ENCODE measurements at regions not wholly inside any gene's neighbourhood (a gene's known extent, or its start where the extent isn't known, plus 50 kb on each side); places are given as distances from the start of the nearest gene placed in this dataset.

DNA sequence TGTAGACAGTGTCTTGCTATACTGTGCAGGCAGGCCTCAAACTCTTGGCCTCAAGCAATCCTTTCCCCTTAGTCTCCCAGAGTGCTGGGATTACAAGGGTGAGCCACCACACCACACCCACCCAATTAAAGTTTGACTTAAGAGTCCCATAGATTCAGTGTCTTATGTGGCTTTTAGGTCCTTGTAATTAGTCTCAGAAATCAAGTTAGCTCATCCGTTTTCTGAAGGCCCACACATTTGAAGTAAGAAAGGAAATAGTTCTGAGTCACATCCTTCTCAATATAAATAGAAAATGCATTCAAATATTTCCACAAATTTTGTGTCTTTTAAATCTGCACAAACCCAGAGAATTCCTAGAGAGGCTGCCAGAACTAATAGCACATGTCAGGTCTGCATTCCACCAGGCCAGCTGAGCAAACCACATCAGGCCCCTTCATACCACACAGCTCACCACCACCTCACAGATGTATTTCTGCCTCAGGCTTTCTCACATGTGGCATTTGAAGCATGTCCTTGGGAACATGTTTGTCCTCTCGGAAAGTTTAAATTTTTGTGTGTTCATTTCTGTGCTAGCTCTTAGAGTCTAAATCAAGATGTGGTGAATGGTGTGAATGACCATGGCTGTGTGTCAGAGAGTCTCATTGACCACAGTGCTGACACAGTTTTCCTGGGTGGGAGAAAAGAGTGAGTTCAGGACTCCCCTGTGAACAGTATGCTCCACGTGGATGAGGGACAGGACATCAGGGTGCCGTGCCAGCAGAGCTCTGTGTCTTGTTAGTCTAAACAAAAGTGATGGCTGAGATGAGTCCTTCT, 148.4 kb upstream of the USP9Y start:
- intact Hi-C loops (cut with DNase I) = no loop called here
- DNase-seq = no peak

DNA sequence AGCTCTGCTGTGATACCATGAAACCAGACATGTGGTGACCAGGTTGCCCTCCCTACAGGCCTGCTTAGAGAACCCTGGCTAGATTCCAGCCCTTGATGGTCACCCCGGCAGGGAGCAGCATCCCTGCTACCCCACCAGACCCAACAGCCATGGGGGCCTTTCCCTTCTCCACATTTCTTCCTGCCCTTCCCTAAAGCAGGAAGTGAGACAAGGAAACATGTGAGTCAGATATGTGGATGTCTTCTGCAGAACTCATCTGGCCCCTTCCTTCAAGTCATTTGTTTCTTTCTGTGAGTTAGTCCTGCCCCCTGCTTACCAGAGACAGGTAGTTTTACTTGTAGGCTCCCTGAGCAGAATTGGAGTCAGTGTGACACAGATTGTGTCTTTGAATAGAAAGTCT, 147.1 kb upstream of the USP9Y start:
- DNase-seq = no peak
- intact Hi-C loops (cut with DNase I) = no loop called here

DNA sequence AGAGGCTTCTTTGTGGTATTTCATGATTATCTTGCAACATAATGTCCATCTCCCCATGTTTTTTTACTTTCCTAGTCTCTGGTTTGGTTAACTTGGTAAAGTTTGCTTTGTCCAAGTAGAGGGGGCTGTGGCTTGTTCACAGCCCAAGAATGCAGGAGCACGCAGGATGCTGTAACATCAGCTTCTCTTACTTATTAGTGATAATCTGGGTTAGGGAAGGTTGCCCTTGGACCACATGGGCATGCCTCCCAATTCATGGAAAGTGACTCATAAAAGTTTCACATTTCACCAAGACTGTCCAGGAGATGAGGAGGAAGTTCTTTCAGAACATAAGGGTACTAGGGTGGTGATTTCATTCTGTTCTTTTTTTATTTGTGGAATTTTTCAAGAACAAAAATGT, 146.0 kb upstream of the USP9Y start:
- no peak for DNase-seq
- intact Hi-C loops (cut with DNase I) = no loop called here

DNA sequence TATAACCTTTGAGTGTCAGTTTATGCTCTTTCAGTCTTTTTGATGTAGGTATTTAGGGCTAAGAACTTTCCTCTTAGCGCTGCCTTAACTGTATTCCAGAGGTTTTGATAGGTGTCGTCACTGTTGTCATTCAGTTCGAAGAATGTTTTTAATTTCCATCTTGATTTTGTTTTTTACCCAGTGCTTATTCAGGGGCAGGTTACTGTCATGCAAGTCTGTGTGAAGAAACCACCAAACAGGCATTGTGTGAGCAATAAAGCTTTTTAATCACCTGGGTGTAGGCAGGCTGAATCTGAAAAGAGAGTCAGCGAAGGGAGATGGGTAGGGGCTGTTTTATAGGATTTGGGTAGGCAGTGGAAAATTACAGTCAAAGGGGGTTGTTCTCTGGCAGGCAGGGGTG, 142.0 kb upstream of the USP9Y start:
- no peak for DNase-seq
- intact Hi-C loops (cut with DNase I) = no loop called here

DNA sequence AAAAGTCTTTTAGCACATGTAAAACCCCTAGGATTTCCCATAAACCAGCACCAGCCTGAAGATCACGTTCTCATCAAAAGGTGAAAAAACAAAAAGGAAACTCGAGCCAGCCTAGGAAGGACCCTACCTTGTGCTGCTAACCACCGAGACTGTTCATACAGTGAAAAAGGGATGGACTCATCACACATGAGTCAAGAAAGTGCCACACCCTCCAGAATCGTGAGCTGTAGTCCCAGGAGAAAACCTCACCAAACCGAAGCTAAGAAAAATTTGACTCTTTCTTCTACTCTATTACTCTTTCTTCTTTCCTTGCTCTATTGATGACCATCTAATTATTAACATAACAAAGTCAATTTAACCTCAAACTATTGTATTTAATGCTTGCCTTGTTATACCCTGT, 124.8 kb upstream of the USP9Y start:
- DNase-seq = no peak
- intact Hi-C loops (cut with DNase I) = no loop called here

- no peak for DNase-seq
- intact Hi-C loops (cut with DNase I) = no loop called here
Measured at GRCh38 chrY:12593532-12594216, 107.4 kb upstream of the USP9Y start.

DNA sequence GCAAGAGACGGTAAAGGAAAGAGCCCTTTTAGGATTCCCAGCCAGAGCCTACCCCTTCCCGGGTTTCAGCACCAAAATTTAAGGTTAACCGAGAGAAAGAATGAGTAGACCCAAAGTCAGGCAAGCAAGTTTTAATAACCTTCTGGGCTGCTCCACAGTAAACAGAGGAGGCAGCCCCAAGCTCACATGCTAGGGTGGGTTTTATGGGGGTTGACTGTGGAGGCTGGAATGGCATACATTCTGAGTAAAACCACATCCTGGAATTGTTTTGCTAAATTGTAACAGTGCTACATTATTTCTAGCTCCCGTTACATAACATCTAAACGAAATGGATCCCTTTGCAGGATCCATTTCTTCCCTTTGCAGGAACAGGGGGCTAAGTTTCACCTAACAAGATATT, 102.2 kb upstream of the USP9Y start:
- intact Hi-C loops (cut with DNase I) = no loop called here
- DNase-seq = no peak

GRCh38 chrY:12605426-12605825, 95.6 kb upstream of the USP9Y start:
- intact Hi-C loops (cut with DNase I) = no loop called here
- DNase-seq = no peak

DNA sequence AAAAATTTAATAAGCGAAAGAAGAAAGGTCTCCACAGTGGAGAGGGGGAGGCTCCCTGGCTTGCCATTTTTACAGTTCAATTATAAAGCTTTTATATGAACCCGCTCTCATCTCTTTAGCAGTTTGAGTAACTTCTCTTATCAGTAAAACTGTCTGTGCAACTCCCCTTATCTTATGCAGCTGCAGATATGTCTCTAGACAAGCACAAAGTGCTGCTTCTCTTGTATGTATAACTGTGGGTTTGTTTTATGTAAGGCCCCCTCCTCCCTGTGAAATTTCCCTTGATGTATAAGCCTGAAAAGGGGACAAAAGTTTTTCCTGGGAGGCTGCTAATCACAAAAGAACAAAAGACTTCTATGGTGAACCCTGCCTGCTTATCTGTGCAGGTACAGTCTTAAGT, 90.2 kb upstream of the USP9Y start:
- DNase-seq = no peak
- intact Hi-C loops (cut with DNase I) = no loop called here

DNA sequence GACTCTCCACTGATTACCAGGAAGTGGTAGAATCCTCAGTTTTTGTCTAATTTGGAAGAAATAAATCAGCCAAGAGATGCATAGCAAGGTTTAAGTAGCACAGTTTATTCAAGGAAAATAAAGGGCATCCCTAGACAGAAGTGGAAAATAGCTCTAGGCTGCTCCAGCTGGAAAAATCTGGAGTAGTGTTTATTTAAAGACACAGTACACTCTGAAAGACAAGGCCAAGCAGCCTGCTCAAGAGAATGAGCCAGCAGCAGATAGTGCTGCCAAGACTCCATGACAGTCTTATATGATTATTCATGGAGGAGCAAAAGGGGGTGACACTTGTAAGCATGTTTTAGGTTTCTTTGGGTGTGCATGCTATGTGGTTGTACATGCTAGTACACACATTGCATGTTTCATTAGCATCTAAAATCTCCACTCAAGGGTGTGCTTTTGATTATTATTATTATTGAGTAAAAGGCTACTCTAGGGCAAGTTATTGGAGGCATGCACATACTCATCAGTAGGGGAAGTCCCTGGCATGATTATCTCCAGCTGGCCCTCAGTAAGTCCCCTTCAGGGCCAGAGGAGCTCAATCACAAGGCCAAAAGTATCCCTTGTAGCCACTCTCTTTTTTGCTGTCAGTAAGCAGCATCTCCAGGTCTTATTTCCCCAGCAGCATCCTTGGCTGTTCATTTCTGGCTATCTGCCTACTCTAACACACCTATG, 85.1 kb upstream of the USP9Y start:
- intact Hi-C loops (cut with DNase I) = no loop called here
- DNase-seq = no peak

- DNase-seq = no peak
- intact Hi-C loops (cut with DNase I) = no loop called here
Measured at GRCh38 chrY:12621454-12622081, 79.5 kb upstream of the USP9Y start.

GRCh38 chrY:12623204-12623603, 77.8 kb upstream of the USP9Y start:
- DNase-seq = no peak
- intact Hi-C loops (cut with DNase I) = no loop called here

- intact Hi-C loops (cut with DNase I) = no loop called here
- DNase-seq = no peak
Measured at GRCh38 chrY:12642986-12643385, 58.0 kb upstream of the USP9Y start.

- DNase-seq = no peak
- intact Hi-C loops (cut with DNase I) = no loop called here
Measured at GRCh38 chrY:12643693-12644348, 57.2 kb upstream of the USP9Y start.

- intact Hi-C loops (cut with DNase I) = no loop called here
- no peak for DNase-seq
Measured at GRCh38 chrY:12651095-12651494, 49.9 kb upstream of the USP9Y start.

Measured in posterior cingulate gyrus (tissue), 11 donors.